GM12873 (cell line): ENCODE measurements at regions not wholly inside any gene's neighbourhood (a gene's known extent, or its start where the extent isn't known, plus 50 kb on each side); places are given as distances from the start of the nearest gene placed in this dataset.

ENCODE experiments used
- TF ChIP-seq, protein P1 (sequence below): IDR thresholded peaks from 2 replicates; pipeline ENCODE4 v1.5.1; 2012; ENCODE audit warnings: low read depth, mild to moderate bottlenecking, moderate library complexity, low read length, control low read depth; ENCODE audit not compliant: insufficient read depth; ENCODE audit errors: missing control alignments

DNA sequence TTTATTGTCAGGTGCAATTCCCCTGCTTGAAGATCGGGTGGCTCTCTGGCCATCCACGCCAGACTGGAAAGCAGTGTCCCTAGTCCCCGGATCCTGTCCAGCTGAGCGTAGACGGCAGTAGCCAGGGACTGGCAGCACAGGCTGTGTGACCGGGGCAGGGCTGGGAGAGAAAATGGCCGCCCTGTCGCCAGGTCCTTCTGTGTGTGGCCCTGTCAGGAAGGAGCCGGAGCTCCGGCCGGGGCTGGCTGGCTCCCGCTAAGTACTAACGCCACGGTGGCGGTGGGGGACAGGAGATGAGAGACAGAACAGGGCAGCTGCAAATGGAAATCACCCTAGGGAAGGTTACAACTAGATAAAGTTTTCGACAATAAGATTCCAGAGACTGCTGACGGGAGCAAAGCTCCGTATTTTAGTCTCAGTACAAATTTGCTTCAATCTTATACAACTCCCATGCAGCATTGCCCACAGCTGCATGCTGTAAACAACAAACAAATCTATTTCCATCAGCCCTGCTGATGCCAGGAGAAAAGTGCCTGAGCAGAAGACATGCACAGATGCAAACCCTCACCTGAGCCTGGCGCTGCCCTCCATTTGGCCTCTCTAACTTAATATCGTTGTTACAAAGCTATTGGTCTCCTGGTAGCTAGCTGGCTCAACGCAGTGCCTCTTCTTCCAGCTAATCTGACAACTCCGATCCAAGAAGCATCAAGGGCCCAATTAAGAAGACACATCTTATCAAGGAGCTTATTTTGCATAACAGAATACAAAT, 253.0 kb downstream of the TSHZ3 start:
- TF ChIP-seq, protein P1, sequence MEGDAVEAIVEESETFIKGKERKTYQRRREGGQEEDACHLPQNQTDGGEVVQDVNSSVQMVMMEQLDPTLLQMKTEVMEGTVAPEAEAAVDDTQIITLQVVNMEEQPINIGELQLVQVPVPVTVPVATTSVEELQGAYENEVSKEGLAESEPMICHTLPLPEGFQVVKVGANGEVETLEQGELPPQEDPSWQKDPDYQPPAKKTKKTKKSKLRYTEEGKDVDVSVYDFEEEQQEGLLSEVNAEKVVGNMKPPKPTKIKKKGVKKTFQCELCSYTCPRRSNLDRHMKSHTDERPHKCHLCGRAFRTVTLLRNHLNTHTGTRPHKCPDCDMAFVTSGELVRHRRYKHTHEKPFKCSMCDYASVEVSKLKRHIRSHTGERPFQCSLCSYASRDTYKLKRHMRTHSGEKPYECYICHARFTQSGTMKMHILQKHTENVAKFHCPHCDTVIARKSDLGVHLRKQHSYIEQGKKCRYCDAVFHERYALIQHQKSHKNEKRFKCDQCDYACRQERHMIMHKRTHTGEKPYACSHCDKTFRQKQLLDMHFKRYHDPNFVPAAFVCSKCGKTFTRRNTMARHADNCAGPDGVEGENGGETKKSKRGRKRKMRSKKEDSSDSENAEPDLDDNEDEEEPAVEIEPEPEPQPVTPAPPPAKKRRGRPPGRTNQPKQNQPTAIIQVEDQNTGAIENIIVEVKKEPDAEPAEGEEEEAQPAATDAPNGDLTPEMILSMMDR = no peak

DNA sequence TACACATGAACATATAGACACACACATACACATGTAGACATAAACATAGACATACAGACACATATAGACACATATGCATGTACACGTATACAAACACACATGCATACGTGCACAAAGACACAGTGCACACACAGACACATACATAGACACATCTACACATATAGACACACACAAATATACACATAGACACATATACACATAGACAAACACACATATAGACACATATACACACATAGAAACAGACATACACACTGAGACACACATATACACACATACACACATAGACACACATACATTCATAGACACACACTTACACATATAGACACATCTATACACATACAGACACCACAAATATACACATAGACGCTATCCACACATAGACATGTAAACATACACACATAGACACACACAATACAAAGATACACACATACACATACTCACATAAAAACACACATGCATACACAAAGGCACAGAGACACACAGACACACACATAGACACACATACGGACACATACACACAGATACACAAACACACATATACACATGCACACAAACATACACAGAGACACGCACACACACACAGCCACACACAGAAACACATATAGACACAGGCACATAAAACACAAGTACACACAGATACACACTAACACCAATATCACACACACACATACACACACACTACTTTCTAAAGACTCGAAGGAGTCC, 254.0 kb downstream of the TSHZ3 start:
- TF ChIP-seq, protein P1 = no peak

DNA sequence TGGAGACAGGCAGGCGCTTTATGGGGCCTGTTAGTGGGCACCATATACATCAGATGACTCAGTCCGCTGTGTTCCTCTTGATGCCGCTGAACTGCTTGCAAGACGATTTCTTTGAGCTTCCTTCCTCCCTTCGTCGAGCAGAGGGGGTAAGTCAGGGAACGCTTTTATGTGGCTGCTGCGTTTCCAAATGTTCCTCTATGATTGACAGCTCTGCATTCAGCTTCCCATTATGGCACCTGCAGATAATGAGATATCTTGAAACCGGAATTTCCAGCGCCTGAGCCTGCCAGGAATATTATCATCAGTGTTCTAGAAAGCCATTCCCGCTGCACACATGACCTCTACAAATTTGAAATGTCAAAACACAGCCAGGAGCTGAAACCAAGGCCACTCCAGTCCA, 257.0 kb downstream of the TSHZ3 start:
- TF ChIP-seq, protein P1 = no peak

DNA sequence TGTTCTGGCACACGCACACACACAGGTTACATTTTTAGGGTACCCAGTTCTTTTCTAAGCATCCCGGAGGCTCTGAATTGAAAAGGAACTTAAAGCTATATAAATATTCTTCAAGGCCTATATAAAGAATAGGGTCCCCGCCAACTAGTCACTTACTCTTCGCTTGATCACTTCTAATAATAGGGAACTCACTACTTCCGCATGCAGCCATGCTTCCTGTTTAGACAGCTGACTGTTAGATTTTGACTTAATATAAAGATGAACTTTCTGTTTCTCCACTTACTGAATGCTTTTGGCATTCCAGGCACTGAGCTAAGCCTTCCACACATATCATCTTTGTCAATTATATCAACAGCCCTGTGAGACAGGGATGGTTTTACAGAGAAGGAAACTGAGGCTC, 259.6 kb downstream of the TSHZ3 start:
- TF ChIP-seq, protein P1 = no peak

DNA sequence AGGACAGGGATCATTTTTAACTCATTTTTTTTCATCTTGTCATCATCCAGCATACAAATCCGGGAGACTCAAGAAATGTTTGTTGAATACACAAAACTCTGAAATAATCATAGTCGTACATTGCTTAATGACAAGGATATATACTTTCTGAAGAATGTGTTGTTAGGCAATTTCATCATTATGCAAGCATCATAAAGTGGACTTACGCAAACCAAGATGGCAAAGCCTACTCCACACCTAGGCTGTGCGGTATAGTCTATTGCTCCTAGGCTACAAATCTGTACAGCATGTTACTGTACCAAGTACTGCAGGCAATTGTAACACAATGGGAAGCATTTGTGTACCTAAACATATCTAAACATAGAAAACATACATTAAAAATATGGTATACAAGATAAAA, 264.1 kb downstream of the TSHZ3 start:
- TF ChIP-seq, protein P1 = no peak

- TF ChIP-seq, protein P1 = no peak
Observed at GRCh38 chr19:31083105-31083504, 266.1 kb downstream of the TSHZ3 start.

- TF ChIP-seq, protein P1 = no peak
Observed at GRCh38 chr19:31075146-31075655, 274.0 kb downstream of the TSHZ3 start.
